Ascending aorta (tissue), 2 donors: ENCODE measurements at regions not wholly inside any gene's neighbourhood (a gene's known extent, or its start where the extent isn't known, plus 50 kb on each side); places are given as distances from the start of the nearest gene placed in this dataset.

Experiments
- DNase-seq, 2 donors: peaks; one replicate each; pipeline ENCODE4 v3.0.0-alpha.2; 2019; ENCODE audit warnings: low spot score in 2 of 2
- H3K27ac ChIP-seq, 2 donors: fragments of 200-600 bp; sonication (generic); one replicate each; pipeline ENCODE4 v1.5.1; 2016 to 2017; ENCODE audit warnings: mild to moderate bottlenecking in 1 of 2
- H3K27me3 ChIP-seq: fragments of 200-600 bp; sonication (generic); one replicate; pipeline ENCODE4 v1.5.1; 2017
- H3K36me3 ChIP-seq, 2 donors: fragments of 200-600 bp; sonication (generic); one replicate each; pipeline ENCODE4 v1.5.1; 2016
- H3K4me1 ChIP-seq, 2 donors: fragments of 200-600 bp; sonication (generic); one replicate each; pipeline ENCODE4 v1.5.1; 2016 to 2017; ENCODE audit warnings: mild to moderate bottlenecking in 1 of 2
- H3K4me3 ChIP-seq, 2 donors: fragments of 200-600 bp; sonication (generic); one replicate each; pipeline ENCODE4 v1.5.1; 2016 to 2017; ENCODE audit warnings: mild to moderate bottlenecking in 1 of 2
- H3K9me3 ChIP-seq, 2 donors: fragments of 200-600 bp; sonication (generic); one replicate each; pipeline ENCODE4 v1.5.1; 2016
- intact Hi-C: fragments of 100-400 bp; cut with DNase I; formaldehyde crosslinking; loops from one replicate; pipeline ENCODE4 v1.15.1; 2023
- TF ChIP-seq, protein P1 (sequence below), 3 experiments: fragments of 200-600 bp in 2 of 3; fragments of 450-650 bp in 1 of 3; sonication (generic) in 2 of 3; IDR thresholded peaks; one replicate each; pipeline ENCODE4 v1.5.1; 2016 to 2019; ENCODE audit warnings: antibody characterized with exemption in 3 of 3, mild to moderate bottlenecking in 1 of 3, moderate library complexity in 1 of 3

DNA sequence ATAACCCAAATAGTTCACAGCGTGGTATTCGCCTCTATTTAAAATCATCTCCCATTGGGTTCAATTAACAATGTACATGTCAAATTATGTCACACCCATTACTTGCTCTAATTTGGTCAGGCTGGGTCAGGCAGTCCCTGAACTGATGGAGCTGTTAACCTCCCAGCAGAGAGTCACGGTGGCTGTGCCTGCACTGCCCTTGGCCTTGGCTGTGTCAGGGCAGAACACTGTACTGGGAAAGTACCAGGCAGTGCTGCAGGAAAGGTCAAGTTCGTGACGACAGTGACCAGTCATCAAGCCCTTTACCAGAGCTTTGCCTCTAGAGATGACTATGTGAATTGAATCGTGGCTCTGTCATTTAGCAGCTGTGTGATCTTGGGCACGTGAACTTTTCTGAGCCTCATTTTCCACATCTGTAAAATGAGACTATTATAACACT is 100.0 kb downstream of the ARF6 start:
- peak in 1 of 2 donors; percentile 64 for DNase-seq
- Histone ChIP-seq H3K36me3 (no peaks in the 10 kb centered on the region), H3K9me3 (no peaks in the 10 kb centered on the region), H3K4me1 (peaks cover 0 to 4% of the 10 kb centered on the region in 2 donors), H3K27me3 (no peaks in the 10 kb centered on the region), H3K4me3 (no peak overlapping the region), H3K27ac (no peak overlapping the region)
- TF ChIP-seq, protein P1, sequence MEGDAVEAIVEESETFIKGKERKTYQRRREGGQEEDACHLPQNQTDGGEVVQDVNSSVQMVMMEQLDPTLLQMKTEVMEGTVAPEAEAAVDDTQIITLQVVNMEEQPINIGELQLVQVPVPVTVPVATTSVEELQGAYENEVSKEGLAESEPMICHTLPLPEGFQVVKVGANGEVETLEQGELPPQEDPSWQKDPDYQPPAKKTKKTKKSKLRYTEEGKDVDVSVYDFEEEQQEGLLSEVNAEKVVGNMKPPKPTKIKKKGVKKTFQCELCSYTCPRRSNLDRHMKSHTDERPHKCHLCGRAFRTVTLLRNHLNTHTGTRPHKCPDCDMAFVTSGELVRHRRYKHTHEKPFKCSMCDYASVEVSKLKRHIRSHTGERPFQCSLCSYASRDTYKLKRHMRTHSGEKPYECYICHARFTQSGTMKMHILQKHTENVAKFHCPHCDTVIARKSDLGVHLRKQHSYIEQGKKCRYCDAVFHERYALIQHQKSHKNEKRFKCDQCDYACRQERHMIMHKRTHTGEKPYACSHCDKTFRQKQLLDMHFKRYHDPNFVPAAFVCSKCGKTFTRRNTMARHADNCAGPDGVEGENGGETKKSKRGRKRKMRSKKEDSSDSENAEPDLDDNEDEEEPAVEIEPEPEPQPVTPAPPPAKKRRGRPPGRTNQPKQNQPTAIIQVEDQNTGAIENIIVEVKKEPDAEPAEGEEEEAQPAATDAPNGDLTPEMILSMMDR (IDR thresholded peaks at IDR 0.05) = no peak
- intact Hi-C loops = no loop called here

GRCh38 chr14:49993565-49993964 is 100.7 kb downstream of the ARF6 start:
- no peaks in the 10 kb centered on the region for H3K9me3 ChIP-seq
- no peaks in the 10 kb centered on the region for H3K27me3 ChIP-seq
- no peak overlapping the region for H3K4me3 ChIP-seq
- TF ChIP-seq, protein P1 (IDR thresholded peaks at IDR 0.05) = no peak
- no peaks in the 10 kb centered on the region for H3K36me3 ChIP-seq
- no peak for DNase-seq
- intact Hi-C loops = no loop called here
- H3K4me1 ChIP-seq = peaks cover 0 to 6% of the 10 kb centered on the region in 2 donors
- no peak overlapping the region for H3K27ac ChIP-seq

GRCh38 chr14:49994951-49995561 is 102.2 kb downstream of the ARF6 start:
- Histone ChIP-seq H3K4me3 (no peak overlapping the region), H3K9me3 (no peaks in the 10 kb centered on the region), H3K4me1 (peaks cover 6 to 20% of the 10 kb centered on the region in 2 donors), H3K36me3 (no peaks in the 10 kb centered on the region), H3K27ac (no peak overlapping the region), H3K27me3 (no peaks in the 10 kb centered on the region)
- intact Hi-C loops = no loop called here
- no peak for DNase-seq
- TF ChIP-seq, protein P1 (IDR thresholded peaks at IDR 0.05) = no peak

GRCh38 chr14:49997991-49998390 is 105.1 kb downstream of the ARF6 start:
- intact Hi-C loops = no loop called here
- Histone ChIP-seq H3K27me3 (no peaks in the 10 kb centered on the region), H3K4me1 (peaks cover 14 to 47% of the 10 kb centered on the region in 2 donors), H3K36me3 (no peaks in the 10 kb centered on the region), H3K4me3 (no peak overlapping the region), H3K27ac (peak overlapping the region; percentile 96 to 97), H3K9me3 (no peaks in the 10 kb centered on the region)
- DNase-seq = no peak
- TF ChIP-seq, protein P1 (IDR thresholded peaks at IDR 0.05) = no peak

- peak overlapping the region; percentile 96 to 97 for H3K27ac ChIP-seq
- no peaks in the 10 kb centered on the region for H3K36me3 ChIP-seq
- no peak overlapping the region for H3K4me3 ChIP-seq
- peak; percentile 89 to 96 for DNase-seq
- H3K27me3 ChIP-seq = no peaks in the 10 kb centered on the region
- TF ChIP-seq, protein P1 (IDR thresholded peaks at IDR 0.05) = no peak
- peaks cover 14 to 52% of the 10 kb centered on the region in 2 donors for H3K4me1 ChIP-seq
- intact Hi-C loops = no loop called here
- H3K9me3 ChIP-seq = no peaks in the 10 kb centered on the region
Measured at GRCh38 chr14:49999146-49999761, 106.4 kb downstream of the ARF6 start.
